ENCODE measurements at regions not wholly inside any gene's neighbourhood (a gene's known extent, or its start where the extent isn't known, plus 50 kb on each side); places are given as distances from the start of the nearest gene placed in this dataset.

- no peak for ATAC-seq (ENCODE audit: insufficient read depth, low read depth)
- no peaks in the 10 kb centered on the region for H3K36me3 ChIP-seq (ENCODE audit: insufficient read depth, low read length)
- no peak overlapping the region for H3K27ac ChIP-seq (ENCODE audit: low read length)
- H3K9me3 ChIP-seq (ENCODE audit: insufficient read depth, low read length, severe bottlenecking): no peaks in the 10 kb centered on the region
- H3K9ac ChIP-seq (ENCODE audit: low read depth, low read length): no peak overlapping the region
- no peak overlapping the region for H3K4me2 ChIP-seq (ENCODE audit: insufficient read depth, low read length)
- no peak for TF ChIP-seq CTCF (IDR thresholded peaks at IDR 0.05; ENCODE audit: borderline replicate concordance, extremely low read depth, low read length, poor library complexity, severe bottlenecking)
- TF ChIP-seq EZH2 (IDR thresholded peaks at IDR 0.05; ENCODE audit: borderline replicate concordance, low read depth, low read length, severe bottlenecking): no peak
- H3K4me3 ChIP-seq (ENCODE audit: low read depth in 1 of 2, low read length in 2 of 2): no peak overlapping the region
- H3K4me1 ChIP-seq (ENCODE audit: insufficient read depth, low read length): no peaks in the 10 kb centered on the region
- H3K79me2 ChIP-seq (ENCODE audit: insufficient read depth, low read length): no peaks in the 10 kb centered on the region
- DNase-seq: no peak
- H4K20me1 ChIP-seq (ENCODE audit: insufficient read depth, low read length): no peaks in the 10 kb centered on the region
- H2AFZ ChIP-seq (ENCODE audit: low read depth, low read length): no peak overlapping the region
- H3K27me3 ChIP-seq (ENCODE audit: insufficient read depth, low read length, poor library complexity): peaks cover 6% of the 10 kb centered on the region
Observed at GRCh38 chr15:97804950-97805349, 155.6 kb upstream of the ARRDC4 start.

DNA sequence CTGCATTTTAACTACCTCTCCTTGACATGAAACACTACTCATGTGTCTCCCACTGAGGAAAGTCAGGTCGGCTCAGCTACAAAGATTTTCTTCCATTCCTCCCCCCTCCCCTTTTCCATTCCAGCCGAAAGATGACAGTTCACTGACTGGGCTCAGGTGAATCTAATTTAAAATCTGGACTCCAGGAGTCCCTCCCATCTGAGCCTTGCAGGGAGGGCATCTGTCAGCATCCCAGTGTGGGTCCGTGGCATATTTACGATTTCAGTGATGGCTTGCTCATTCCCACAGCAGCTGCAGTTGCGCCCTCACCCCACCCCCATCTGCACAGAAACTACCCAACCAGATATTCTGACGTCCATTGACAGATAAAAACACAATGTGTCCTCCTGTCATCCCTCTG, 153.7 kb upstream of the ARRDC4 start:
- H3K9me3 ChIP-seq (ENCODE audit: insufficient read depth, low read length, severe bottlenecking): no peaks in the 10 kb centered on the region
- H3K4me2 ChIP-seq (ENCODE audit: insufficient read depth, low read length): no peak overlapping the region
- H3K9ac ChIP-seq (ENCODE audit: low read depth, low read length): no peak overlapping the region
- no peaks in the 10 kb centered on the region for H4K20me1 ChIP-seq (ENCODE audit: insufficient read depth, low read length)
- H3K4me1 ChIP-seq (ENCODE audit: insufficient read depth, low read length): no peaks in the 10 kb centered on the region
- no peak overlapping the region for H3K4me3 ChIP-seq (ENCODE audit: low read depth in 1 of 2, low read length in 2 of 2)
- no peak for DNase-seq
- H3K79me2 ChIP-seq (ENCODE audit: insufficient read depth, low read length): no peaks in the 10 kb centered on the region
- no peak for TF ChIP-seq EZH2 (IDR thresholded peaks at IDR 0.05; ENCODE audit: borderline replicate concordance, low read depth, low read length, severe bottlenecking)
- TF ChIP-seq CTCF (IDR thresholded peaks at IDR 0.05; ENCODE audit: borderline replicate concordance, extremely low read depth, low read length, poor library complexity, severe bottlenecking): no peak
- ATAC-seq (ENCODE audit: insufficient read depth, low read depth): no peak
- H2AFZ ChIP-seq (ENCODE audit: low read depth, low read length): no peak overlapping the region
- no peak overlapping the region for H3K27ac ChIP-seq (ENCODE audit: low read length)
- peaks cover 6% of the 10 kb centered on the region for H3K27me3 ChIP-seq (ENCODE audit: insufficient read depth, low read length, poor library complexity)
- H3K36me3 ChIP-seq (ENCODE audit: insufficient read depth, low read length): no peaks in the 10 kb centered on the region

- no peaks in the 10 kb centered on the region for H3K79me2 ChIP-seq (ENCODE audit: insufficient read depth, low read length)
- no peaks in the 10 kb centered on the region for H4K20me1 ChIP-seq (ENCODE audit: insufficient read depth, low read length)
- ATAC-seq (ENCODE audit: insufficient read depth, low read depth) (no peak), DNase-seq (no peak)
- no peak for TF ChIP-seq EZH2 (IDR thresholded peaks at IDR 0.05; ENCODE audit: borderline replicate concordance, low read depth, low read length, severe bottlenecking)
- TF ChIP-seq CTCF (IDR thresholded peaks at IDR 0.05; ENCODE audit: borderline replicate concordance, extremely low read depth, low read length, poor library complexity, severe bottlenecking): no peak
- H3K36me3 ChIP-seq (ENCODE audit: insufficient read depth, low read length): no peaks in the 10 kb centered on the region
- no peak overlapping the region for H3K27ac ChIP-seq (ENCODE audit: low read length)
- H3K9me3 ChIP-seq (ENCODE audit: insufficient read depth, low read length, severe bottlenecking): no peaks in the 10 kb centered on the region
- H2AFZ ChIP-seq (ENCODE audit: low read depth, low read length): no peak overlapping the region
- H3K4me1 ChIP-seq (ENCODE audit: insufficient read depth, low read length): peaks cover 18% of the 10 kb centered on the region
- H3K27me3 ChIP-seq (ENCODE audit: insufficient read depth, low read length, poor library complexity): no peaks in the 10 kb centered on the region
- no peak overlapping the region for H3K4me2 ChIP-seq (ENCODE audit: insufficient read depth, low read length)
- no peak overlapping the region for H3K9ac ChIP-seq (ENCODE audit: low read depth, low read length)
- H3K4me3 ChIP-seq (ENCODE audit: low read depth in 1 of 2, low read length in 2 of 2): no peak overlapping the region
Observed at GRCh38 chr15:97815835-97816234, 144.7 kb upstream of the ARRDC4 start.
